ENCODE measurements at regions not wholly inside any gene's neighbourhood (a gene's known extent, or its start where the extent isn't known, plus 50 kb on each side); places are given as distances from the start of the nearest gene placed in this dataset.

DNA sequence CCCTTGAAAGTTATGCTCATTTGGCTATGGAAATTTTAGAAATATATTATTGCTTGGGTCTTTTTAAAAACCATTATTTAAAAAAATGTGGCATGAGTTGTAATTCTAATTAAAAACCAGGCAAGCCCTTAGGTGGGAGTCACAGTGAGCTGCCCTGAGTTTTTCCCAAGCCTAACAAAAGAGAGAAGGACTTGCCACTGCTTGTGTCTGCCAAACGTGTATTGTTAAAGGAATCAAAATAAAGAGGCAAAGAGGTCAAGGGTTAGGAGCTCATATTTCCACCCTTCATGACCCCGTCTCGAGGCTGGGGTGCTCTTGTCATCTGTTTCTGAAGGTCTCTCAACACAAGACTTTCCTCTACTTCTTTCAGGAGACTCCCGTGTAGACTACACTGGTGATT lies 321.1 kb downstream of the ZIC1 start:
- TF ChIP-seq CTCF (IDR thresholded peaks at IDR 0.05) (no peak), POLR2AphosphoS5 (IDR thresholded peaks at IDR 0.05) (no peak), POLR2A (IDR thresholded peaks at IDR 0.05; ENCODE audit: low read depth) (no peak)
